Spleen (tissue), 11 donors: ENCODE measurements at regions not wholly inside any gene's neighbourhood (a gene's known extent, or its start where the extent isn't known, plus 50 kb on each side); places are given as distances from the start of the nearest gene placed in this dataset.

ENCODE experiments used
- DNase-seq: peaks from one replicate; pipeline ENCODE4 v3.0.0-alpha.2; 2020
- H3K27ac ChIP-seq, 8 donors: fragments of 200-600 bp; sonication (generic) in 7 of 8; 1 replicate in 4 of 8; 2 replicates in 4 of 8; pipeline versions ENCODE4 v1.5.0 to v1.8.0; 2016 to 2021; ENCODE audit warnings: inconsistent platforms in 4 of 8, mild to moderate bottlenecking in 4 of 8, moderate library complexity in 1 of 8
- H3K27me3 ChIP-seq, 7 donors: fragments of 200-600 bp; sonication (generic) in 6 of 7; replicated peaks in 1 of 7; 1 replicate in 4 of 7; 2 replicates in 3 of 7; pipeline versions ENCODE4 v1.5.0 to v1.8.0; 2016 to 2021; ENCODE audit warnings: inconsistent platforms in 3 of 7, mild to moderate bottlenecking in 1 of 7
- H3K36me3 ChIP-seq, 6 donors: fragments of 200-600 bp; sonication (generic) in 5 of 6; 1 replicate in 4 of 6; 2 replicates in 2 of 6; pipeline versions ENCODE4 v1.5.0 to v1.8.0; 2016 to 2021; ENCODE audit warnings: inconsistent platforms in 2 of 6
- H3K4me1 ChIP-seq, 6 donors: fragments of 200-600 bp; sonication (generic) in 5 of 6; 1 replicate in 3 of 6; 2 replicates in 3 of 6; pipeline versions ENCODE4 v1.5.0 to v1.8.0; 2016 to 2021; ENCODE audit warnings: inconsistent platforms in 3 of 6
- H3K4me3 ChIP-seq, 8 donors: fragments of 200-600 bp; sonication (generic) in 7 of 8; 1 replicate in 4 of 8; 2 replicates in 4 of 8; pipeline versions ENCODE4 v1.5.0 to v1.8.0; 2016 to 2021; ENCODE audit warnings: inconsistent platforms in 4 of 8, mild to moderate bottlenecking in 4 of 8, moderate library complexity in 2 of 8
- H3K9me3 ChIP-seq, 8 donors: fragments of 200-600 bp; sonication (generic) in 7 of 8; 1 replicate in 4 of 8; 2 replicates in 4 of 8; pipeline versions ENCODE4 v1.5.0 to v1.8.0; 2016 to 2021; ENCODE audit warnings: inconsistent platforms in 4 of 8
- CTCF ChIP-seq, 11 experiments: fragments of 200-600 bp in 7 of 11; fragments of 450-650 bp in 4 of 11; sonication (generic) in 4 of 11; IDR thresholded peaks in 8 of 11; conservative IDR thresholded peaks in 3 of 11; 1 replicate in 7 of 11; 2 replicates in 4 of 11; pipeline versions ENCODE4 v1.4.0 to v1.8.0; 2016 to 2021; ENCODE audit warnings: antibody characterized with exemption in 11 of 11, inconsistent platforms in 4 of 11, mild to moderate bottlenecking in 1 of 11
- POLR2A ChIP-seq, 3 donors: fragments of 450-650 bp; IDR thresholded peaks; one replicate each; pipeline ENCODE4 v1.5.1; 2017; ENCODE audit warnings: antibody characterized with exemption in 3 of 3, mild to moderate bottlenecking in 1 of 3
- POLR2AphosphoS5 ChIP-seq, 3 donors: sonication (generic); formaldehyde crosslinking; IDR thresholded peaks; one replicate each; pipeline ENCODE4 v1.5.1; 2017; ENCODE audit warnings: antibody characterized with exemption in 3 of 3
- WGBS, 5 donors: extraction: QIAGEN DNeasy Blood & Tissue Kit in 3 of 5; methylation state at CpG; one replicate each; pipeline versions ENCODE4 v1.1.5 to v1.1.7; 2013 to 2018; 5-methylcytosine and 5-hydroxymethylcytosine counted together
- intact Hi-C: fragments of 100-400 bp; cut with DNase I; formaldehyde crosslinking; loops from one replicate; pipeline ENCODE4 v1.15.0; 2023; ENCODE audit warnings: low total_unique reads
- donor health status: healthy with polysubstance abuse.
- donor health status: DM: no; HTN: no; CAD: no; lungs with moderate emphysema.
- donor health status: DM: no; HTN: no; CAD: no.
- donor health status: Bipolar disorder and iron deficiency.
- donor health status: healthy.
- donor health status: DM: no; HTN: no; CAD: no.
- donor health status: DM: yes; HTN: yes; CAD: no.

GRCh38 chr5:74288448-74289108, 351.9 kb downstream of the ENC1 start:
- DNase-seq: no peak
- Histone ChIP-seq H3K27ac (peak overlapping the region in 5 of 8 donors; percentile 36 to 70 (median 65)), H3K4me3 (no peak overlapping the region), H3K9me3 (no peaks in the 10 kb centered on the region), H3K36me3 (no peaks in the 10 kb centered on the region), H3K4me1 (no peaks in the 10 kb centered on the region), H3K27me3 (no peaks in the 10 kb centered on the region)
- no peak for TF ChIP-seq CTCF (IDR thresholded peaks at IDR 0.05 in 8 of 11, conservative IDR thresholded peaks at IDR 0.05 in 3 of 11)
- TF ChIP-seq POLR2A (IDR thresholded peaks at IDR 0.05): no peak
- peak in 1 of 3 donors; percentile 29 for TF ChIP-seq POLR2AphosphoS5 (IDR thresholded peaks at IDR 0.05)
- intact Hi-C loops: no loop called here
- WGBS, 5 donors: 66 to 76% (median 73%) methylated on average over 3 of the region's 3 CpGs

DNA sequence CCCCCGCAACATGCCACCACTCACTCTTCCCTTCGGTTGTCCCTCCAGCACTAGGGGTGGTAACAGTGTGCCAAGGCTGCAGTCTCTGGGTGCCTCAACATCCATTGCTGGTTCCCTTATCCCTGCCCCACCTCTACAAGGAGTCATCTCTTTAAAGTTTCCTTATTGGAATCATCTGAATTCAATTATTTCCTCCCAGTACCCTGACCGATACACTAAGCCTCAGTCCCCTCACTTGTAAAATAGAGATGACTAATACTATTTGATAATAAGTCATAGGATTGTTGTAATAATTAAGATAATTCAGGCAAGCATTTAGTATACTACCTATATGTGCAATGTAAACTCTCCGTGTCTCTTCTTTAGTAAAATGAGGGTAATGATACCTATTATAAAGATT, 352.5 kb downstream of the ENC1 start:
- Histone ChIP-seq H3K9me3 (no peaks in the 10 kb centered on the region), H3K27me3 (no peaks in the 10 kb centered on the region), H3K27ac (peak overlapping the region in 4 of 8 donors; percentile 47 to 58 (median 48)), H3K4me3 (no peak overlapping the region), H3K36me3 (no peaks in the 10 kb centered on the region), H3K4me1 (no peaks in the 10 kb centered on the region)
- WGBS, 5 donors: 90 to 96% (median 91%) methylated on average over 4 of the region's 4 CpGs
- TF ChIP-seq POLR2AphosphoS5 (IDR thresholded peaks at IDR 0.05) (no peak), POLR2A (IDR thresholded peaks at IDR 0.05) (no peak), CTCF (IDR thresholded peaks at IDR 0.05 in 8 of 11, conservative IDR thresholded peaks at IDR 0.05 in 3 of 11) (no peak)
- intact Hi-C loops: no loop called here
- DNase-seq: no peak

DNA sequence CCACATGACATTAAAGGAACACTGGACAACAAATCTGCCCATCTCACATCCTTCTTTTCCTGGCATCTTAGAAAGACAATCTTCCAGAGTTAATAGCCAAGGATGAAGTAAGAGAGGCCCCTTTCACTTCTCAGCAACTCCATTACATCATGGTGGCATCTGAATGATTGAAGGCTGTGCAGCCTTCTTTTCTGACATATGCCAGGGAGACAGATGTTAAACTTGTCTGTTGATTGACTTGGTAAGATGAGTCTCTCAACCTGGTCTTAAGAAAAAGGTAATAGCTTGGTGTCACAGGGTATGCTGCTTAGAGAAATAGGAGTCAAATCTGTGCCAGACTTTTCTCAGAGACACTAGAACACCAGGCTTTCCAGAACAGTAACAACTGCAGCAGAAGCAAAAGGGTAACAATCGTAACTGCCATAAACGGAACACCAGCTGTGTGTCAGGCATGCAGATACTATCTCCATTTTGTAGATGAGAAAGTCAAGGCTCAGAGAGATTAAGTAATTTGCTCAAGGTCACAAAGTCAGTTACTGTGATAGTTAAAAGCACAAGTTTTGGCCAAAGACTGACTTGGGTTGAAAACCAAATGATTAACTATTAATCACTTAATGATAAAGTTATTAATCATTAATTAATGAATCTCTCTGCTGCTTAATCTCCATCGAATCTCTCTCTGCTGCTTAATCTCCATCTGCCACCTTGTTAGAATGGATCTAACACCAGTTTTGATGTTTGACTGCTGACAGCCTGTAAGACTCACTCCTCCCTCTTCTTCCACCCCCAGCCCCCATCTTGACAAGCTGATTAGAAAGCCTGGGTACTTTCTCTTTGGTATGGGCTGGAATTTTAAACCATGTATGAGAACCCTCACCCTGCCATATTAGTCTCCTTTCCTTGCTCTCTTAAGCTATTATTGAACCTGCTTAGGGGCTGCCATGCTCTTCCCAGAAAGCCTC, 353.5 kb downstream of the ENC1 start:
- Histone ChIP-seq H3K9me3 (no peaks in the 10 kb centered on the region), H3K27ac (peak overlapping the region in 4 of 8 donors; percentile 47 to 58 (median 48)), H3K36me3 (no peaks in the 10 kb centered on the region), H3K27me3 (no peaks in the 10 kb centered on the region), H3K4me3 (no peak overlapping the region), H3K4me1 (no peaks in the 10 kb centered on the region)
- DNase-seq: no peak
- intact Hi-C loops: no loop called here
- TF ChIP-seq POLR2A (IDR thresholded peaks at IDR 0.05) (no peak), POLR2AphosphoS5 (IDR thresholded peaks at IDR 0.05) (no peak), CTCF (IDR thresholded peaks at IDR 0.05 in 8 of 11, conservative IDR thresholded peaks at IDR 0.05 in 3 of 11) (no peak)
- 68 to 84% (median 78%) methylated on average over 3 of the region's 3 CpGs for WGBS, 5 donors
